HG02678 (cell line): ENCODE measurements at regions not wholly inside any gene's neighbourhood (a gene's known extent, or its start where the extent isn't known, plus 50 kb on each side); places are given as distances from the start of the nearest gene placed in this dataset.
A peak's percentile ranks its signal among the peaks of the same experiment; 100 is the strongest.

ENCODE experiments used
- ATAC-seq: cut with Tn5 transposase; IDR thresholded peaks from one replicate; pipeline ENCODE4 v1.9.1; 2021; ENCODE audit warnings: mild to moderate bottlenecking, moderate library complexity; ENCODE audit not compliant: unreplicated experiment

DNA sequence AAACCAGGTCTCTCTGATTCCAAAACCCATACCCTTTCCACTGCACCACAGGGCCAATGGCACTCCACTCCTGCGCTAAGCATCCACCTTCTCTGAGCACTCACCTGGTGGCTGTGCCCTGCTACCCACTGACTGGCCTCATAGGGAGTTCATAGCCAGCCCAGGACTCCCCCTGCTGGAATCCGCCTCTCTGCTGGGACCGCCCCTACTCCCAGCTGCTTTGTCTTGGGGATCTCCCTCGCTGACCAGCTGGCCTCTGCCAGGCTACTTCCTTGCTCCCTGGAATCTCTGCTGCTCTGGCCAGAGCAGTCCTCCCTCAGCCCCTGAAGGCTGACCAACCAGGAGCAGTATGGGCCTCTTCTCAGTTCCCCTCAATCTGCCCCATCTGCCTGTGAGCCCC lies 129.7 kb downstream of the FAXC start:
- peak; percentile 90 for ATAC-seq

DNA sequence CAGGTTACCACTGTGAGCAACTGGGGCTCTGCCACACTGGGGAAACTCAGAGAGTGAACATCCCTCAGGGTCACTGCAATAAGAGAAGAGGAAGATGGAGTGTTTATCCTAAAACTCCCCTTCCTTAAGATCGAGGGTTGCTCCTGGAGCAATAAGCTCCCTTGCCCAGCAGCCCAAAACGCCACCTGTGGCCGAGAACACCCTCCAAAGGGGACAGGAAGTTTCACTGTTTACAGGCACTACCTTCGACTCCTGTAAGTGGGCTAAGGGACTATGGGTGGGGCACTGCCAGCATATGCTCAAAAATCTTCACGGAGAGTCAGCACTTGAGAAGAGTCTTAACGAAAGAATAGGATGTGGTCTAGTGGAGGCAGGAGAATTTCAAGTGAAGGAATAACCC lies 132.5 kb downstream of the FAXC start:
- no peak for ATAC-seq

DNA sequence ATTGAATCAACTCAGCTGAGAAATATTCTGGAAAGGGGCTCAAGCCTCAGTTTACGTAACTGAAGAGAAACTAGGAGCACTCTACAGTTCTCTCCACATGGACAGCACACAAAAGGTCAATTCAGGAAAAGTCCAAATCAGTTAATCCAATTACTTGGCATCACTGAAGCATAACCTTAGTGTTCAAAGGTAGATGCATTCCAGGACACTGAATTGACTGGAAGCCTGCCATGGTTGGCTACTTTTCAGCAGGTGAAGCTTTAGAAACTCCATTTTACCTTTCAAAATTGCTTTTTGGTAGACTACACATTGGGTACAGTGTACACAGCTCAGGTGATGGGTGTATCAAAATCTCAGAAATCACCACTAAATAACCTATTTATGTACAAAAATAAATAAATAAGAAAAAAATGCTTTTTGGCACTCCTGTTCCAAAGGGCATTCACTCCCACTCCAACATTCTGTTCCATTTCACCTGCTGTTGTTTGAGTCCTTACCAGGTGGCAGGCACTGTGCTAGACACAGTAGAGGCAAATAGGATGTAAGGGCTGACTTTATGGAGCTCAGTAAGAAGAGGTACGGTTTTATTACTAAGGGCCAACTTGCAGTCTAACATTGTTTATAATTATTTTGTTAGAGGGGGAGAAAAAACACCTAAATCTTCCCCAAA lies 153.4 kb downstream of the FAXC start:
- no peak for ATAC-seq

DNA sequence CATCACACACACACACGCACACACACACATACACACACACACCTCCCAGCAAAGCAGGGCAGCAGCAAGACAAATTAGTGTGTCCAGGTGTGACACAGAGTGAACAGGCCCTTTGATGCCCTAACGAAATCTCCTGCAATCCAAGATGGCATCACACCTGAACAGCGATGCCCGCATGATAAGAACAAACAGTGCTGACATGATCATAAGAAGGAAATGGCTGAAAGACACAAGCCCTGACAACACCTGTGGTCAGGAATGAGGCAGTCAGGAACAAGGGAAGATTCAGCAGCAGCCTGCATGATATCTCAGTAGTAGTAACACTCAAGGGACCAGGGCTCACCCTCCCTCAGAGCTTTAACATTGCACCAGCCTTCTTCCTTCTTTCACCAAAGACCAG lies 156.9 kb downstream of the FAXC start:
- no peak for ATAC-seq

DNA sequence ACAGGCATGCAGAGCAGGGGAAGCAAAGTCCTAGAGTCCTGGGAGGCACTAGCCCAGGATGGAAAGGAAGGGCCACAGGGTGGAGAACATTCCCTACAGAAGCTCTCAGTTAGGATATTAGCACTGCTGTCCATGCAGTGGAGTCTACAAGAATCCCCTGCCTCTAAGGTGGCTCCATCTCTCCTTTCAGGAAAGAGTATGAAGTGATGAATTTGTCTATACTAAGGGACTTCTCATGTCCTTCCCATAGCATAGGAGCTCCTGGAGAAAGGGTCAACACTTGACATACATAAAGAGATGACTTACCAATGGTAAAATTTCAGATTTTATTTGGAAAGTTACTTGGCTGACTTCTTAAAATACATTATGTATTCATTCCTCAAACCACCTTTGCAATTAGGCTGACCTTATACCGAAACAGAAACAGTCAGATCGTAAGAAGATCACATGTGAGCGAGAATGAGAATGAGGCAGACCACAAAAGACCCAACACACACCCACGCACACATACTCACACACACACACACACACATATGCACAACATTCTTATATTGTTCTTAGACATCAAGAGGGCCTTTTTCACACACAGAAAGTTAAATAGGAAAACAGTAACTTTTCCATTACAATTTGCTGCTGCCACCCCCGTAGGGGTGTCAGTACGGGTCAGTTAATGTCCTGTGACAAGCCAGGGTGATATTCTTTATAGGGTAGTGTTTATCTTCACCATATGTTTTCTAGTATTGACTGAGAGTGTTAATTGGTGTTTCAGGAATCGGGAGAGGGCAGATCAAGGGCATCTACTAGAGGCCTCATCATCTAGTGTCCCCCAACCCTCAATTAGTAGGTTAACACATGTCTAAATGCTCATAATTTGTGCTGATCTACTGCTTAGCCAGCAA lies 159.4 kb downstream of the FAXC start:
- peak; percentile 99 for ATAC-seq

DNA sequence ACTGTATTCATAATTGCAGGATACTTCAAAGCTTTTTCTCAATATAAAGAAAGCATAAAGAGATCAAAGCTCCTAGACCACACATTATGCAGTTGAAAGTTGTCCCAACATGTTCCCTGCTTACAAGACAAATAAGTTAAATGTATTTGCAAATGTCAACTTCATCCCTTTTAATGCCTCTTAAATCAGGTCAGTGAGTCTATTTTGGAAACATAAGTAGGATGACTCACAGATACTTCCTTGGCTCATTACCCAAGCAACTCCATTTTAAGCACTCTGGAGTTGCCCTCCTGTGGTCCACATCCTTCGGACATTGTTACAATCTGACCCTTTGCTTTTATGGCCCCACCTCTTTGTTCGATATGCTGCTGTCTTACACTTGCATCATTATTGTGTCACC lies 162.0 kb downstream of the FAXC start:
- no peak for ATAC-seq

DNA sequence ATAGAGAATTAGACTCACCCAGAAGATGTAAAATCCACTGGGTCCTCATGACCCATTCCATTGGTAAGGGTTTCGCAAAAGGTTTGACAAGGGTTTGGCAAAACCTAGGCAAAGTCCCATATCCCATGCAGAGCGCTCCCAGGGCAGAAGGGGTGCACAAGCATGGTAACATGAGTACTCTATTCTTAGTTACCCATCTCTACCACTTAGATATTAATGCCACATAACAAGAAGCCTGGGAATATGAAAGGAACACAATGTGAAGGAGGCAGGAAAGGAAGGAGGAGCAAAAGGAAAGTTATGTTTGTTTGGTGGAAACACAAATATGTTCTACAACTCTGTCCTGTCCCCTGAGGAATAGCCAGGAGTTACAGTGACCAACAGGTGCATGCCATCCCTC lies 163.1 kb downstream of the FAXC start:
- ATAC-seq = no peak

DNA sequence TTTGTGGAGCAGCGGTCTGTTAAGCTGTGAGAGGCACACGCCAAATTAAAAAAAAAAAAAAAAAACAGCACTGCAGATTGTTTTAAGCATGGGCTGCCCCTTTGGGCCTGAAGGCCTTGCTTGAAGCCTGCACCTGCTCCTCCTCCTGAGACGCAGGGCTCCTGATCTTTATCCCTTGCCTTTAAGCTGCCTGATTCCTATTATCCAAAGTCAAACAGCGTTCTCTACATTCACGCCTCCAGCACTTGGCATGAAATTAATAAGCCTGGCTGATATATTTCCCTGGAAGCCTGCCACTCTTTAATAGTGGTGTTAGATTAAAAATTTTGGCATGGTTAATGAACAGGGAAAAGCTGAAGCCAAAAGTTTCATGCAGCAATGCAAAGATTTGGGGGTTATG lies 163.9 kb downstream of the FAXC start:
- no peak for ATAC-seq

DNA sequence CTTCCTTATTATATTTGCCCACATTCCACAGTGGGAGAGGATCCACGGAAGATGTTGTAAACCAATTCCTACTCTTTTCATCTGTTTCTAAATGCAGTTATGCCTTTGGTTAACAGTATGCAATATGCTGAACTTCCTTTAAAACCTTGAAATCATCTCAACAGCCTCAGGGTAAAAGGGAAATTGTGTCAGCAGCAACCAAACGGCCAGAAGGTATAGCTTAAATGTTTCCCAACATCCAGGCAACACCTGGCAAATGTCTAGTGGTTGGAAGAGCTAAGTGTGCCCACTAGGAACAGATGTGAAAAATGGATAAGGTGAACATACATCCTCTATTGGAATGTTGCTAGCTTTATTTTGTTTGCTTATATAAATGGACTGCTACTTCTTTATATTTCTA lies 164.8 kb downstream of the FAXC start:
- ATAC-seq = no peak

DNA sequence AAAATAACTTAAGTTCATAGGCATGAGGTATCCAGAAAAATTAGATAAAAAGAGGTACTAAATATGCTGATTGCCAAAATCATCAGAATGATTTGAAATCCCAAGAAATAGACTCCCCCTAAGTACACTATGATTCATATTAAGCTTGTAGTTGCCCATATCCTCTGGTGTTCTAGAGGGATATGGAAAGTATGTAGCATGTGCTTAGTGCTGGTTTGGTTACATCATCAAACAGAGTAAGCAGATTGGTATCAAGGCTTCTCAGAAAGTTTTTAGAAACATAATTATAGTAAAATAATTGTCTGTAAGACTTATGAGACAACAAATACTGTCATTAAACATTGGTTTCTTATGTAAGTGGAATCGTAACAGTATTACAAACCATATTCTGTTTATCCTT lies 166.4 kb downstream of the FAXC start:
- ATAC-seq = no peak

DNA sequence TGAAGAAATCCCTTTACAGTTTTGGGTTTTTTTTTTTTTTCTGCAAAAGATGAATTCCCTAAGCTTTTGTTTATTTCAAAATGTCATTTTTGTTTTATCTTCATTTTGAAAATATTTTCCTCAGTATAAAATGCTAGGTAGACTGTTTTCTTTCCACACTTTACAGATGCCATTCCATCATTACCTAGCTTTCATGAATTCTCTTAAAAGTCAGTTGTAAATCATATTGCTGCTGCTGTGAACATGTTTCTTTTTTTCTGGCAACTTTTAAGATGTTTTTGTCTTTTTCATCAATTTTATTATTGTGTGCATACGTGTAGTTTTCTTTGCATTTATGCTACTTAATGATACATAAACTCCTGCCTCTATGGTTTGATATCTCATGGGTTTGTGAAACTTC lies 168.3 kb downstream of the FAXC start:
- no peak for ATAC-seq

DNA sequence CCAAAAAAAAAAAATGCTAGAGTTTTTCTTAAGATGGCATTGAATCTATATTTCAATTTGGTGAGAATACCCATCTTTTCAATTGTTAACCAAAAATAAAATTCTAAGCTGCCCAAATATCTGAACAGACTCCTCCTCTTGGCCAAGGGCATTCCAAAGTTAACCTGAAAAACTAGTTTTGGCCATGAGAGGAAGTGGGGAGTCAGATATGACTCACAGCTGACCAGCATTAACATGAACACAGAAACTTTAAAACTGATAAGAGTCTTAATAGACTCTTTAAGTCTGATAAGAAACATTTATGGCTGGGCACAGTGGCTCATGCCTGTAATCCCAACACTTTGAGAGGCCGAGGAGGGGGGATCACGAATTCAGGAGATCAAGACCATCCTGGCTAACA lies 171.3 kb downstream of the FAXC start:
- no peak for ATAC-seq

DNA sequence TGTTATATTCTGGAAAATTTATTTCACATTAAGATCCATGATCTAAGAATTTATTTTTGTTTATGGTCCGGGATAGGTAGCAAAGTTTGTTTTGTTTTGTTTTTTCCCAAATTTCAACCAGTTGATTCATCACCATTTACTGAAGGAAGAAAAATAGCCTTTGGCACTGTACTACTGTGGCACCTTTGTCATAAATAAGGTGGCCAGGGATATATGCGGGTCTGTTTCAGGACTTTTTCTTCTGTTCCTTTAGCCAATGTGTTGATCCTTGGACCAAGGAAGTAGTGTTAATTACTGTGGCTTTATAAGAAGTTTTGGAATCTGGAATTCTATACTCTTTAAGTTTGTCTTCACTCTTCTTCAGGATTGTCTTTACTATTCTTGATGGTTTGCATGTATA lies 171.7 kb downstream of the FAXC start:
- ATAC-seq = no peak

DNA sequence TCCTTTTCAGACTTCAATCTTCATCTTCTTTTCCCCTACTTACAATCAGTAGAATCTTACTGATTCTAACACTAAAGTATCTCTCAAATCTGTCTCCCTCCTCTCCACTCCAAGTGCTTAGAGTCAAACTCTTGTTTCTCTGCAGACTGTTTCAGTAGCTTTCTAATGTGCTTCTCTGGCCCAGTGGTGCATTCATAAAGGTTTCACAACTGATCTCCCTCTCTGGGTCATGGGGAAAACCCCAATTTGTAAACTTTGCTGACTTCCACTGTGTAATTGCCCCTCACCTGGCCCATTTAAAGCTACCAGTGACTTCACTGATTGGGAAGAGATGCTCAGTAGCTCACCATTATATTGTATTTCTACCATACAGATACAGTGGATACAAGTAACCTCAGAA lies 183.6 kb downstream of the FAXC start:
- peak; percentile 67 for ATAC-seq

DNA sequence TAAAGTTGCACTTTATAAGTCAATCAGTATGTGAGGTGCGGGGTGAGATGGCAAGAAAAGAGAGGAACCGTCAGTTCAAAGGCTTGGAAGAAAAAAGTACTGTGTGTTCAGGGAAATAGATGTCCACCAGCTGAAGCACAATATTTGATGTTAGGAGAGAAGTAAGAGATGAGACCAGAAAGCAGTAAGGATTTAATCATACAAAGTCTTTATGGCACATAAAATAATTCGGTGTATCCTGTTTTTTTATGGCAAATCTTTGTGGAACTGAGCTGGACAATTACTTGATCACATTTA lies 197.2 kb downstream of the FAXC start:
- no peak for ATAC-seq

DNA sequence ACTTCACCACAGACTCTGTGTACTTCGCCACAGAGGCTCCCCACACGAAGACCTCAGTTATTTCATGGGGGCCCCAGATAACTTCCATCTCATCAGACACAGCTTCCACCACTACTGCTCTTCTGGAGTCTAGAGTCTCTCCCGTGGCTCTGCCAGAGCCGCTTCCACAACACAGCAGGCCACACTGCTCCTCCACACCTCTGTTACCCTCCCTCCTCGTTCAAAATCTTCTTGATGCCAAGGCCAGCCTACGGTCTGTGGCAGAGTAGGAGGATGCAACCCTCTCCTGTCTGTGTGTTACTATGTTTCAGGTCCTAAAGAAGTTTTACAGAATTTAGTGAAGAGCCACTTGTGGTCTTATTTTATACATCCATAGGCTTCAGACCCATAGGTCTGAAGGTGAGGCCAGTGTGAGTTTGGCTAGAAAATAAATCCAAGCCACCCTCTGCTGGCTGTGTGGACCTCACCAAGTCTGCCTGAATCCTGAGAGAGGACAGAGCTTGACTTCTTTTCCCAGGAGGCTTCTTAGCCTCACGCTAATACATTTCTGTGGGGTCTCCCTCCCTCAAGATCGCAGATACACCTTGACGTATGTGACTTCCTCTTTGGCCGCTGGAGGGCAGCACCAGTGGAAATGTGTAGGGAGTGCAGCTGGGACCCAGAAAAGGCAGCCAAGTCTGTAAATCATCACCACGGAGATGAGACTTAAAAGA lies 197.7 kb downstream of the FAXC start:
- ATAC-seq = peak; percentile 95

DNA sequence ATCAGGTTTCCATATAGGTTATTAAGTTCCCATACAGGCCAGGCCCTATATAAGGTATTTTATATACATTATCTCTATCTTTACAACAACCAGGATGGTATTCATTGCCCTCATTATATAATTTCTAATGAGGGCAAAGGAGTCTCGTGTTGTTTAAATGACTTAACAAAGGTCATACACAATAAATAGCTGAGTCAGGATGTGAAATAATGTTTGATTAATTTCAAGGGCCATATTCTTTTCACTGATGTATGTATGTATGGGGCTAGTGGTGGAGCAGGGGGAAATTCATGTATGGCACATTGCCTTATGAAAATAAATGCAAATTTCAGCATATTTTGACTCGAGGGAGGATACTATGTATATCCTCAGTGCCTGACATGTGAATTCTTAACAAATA lies 200.7 kb downstream of the FAXC start:
- ATAC-seq = no peak

DNA sequence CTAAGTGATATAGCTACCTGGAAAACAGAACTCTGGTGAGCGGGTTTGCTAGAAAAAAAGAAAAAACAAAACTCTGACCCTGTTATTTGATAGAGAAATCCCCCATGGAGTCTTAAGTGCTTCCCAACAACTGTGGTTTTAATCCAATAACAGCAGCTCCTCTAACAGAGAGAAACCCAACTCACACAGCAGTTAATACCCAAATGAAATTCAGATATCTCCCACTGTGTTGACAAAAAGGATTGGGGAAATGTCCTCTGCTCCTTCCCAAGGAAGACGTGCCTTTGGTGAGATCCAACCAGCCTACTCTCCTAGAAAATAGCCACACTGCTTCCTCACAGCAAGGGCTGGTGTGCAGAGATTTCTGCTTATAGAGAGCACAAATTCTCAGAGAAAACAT lies 200.4 kb upstream of the FBXL4 start:
- no peak for ATAC-seq

DNA sequence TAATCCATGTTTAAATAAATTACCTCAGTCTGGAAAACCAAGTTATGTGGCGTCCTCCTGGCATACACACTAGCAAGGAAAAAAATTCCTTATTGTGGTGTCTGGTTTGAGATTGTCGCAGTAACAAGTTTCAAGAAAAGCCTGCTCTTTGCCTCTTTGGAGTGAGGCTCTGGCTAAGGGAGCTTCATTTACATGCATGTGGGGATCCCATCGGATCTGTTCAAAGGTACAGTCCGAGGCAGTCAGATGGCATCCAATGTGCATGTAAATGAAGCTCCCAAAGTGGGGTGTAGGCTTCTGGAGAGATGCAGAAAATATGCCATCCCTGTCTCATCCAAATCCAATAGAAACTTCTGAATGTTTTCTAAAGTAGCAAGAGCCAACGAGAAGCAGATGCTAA lies 199.5 kb upstream of the FBXL4 start:
- ATAC-seq = no peak

DNA sequence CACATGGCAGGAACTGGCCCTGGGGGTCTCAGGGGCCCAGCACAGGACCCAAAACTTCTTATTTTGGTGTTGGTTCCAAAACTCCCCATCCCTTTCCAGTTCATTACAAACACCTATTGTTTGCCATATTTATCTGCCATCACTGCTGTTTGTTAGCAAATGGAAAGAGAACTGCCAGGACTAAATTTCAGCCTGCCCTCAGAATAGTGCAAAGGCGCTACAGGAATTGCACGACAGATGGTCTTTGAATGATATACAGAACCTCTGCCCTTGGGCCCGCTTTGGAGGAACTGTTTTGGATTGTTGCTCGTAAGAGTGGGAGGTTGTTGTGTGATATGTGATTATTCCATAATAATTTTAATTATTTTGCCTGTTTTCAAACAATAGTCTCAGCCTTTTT lies 199.0 kb upstream of the FBXL4 start:
- no peak for ATAC-seq

DNA sequence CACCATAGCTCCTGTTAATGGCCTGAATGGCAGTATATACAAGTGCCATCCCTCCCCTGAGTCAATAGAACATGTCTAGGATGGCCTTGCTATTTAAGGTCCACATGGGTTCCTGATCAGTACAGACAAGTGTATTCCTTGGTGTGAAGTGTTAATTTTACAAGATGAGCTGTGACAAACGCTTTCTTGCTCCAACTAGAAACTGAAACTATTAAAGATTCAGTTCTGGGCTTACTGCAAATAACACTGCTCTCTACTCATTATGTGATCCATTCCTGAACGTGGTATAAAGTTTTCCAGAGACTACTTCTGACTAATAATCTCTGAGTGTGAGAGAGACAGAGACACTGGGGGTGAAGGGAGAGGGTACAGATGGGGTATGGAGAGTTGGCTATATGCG lies 198.0 kb upstream of the FBXL4 start:
- no peak for ATAC-seq
